Frontal cortex (tissue), 3 donors: ENCODE measurements at regions not wholly inside any gene's neighbourhood (a gene's known extent, or its start where the extent isn't known, plus 50 kb on each side); places are given as distances from the start of the nearest gene placed in this dataset.

ENCODE experiments used
- DNase-seq, 2 donors: peaks; one replicate each; pipeline ENCODE4 v3.0.0; 2012; ENCODE audit warnings: low spot score in 2 of 2
- FAIRE-seq: peaks from 2 replicates; lab custom pipeline; 2012; peaks lifted over from hg19 to GRCh38; lab: Jason Lieb, UNC
- donor health status: control.
- donor health status: control.
- donor health status: control.

DNA sequence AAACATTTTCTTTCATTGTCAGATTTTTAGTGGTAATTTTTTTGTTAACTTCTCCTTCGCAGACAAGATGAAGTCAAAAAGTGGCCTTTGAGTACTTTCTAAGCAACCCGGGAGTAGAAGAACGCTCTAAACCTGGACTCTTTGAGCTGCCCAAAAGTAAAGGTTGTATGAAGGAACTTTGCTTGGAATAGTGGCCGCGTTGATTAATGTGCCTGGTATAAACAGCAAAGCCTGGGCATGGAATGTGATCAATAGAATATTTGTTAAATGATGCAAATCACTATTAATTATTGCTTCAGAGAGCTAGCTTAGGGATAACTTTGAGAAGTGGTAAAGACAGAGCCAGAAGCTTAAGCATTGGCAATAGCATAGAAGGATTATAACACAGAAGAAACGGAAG is 475.1 kb upstream of the ANKRD30A start:
- FAIRE-seq, result no peak
- DNase-seq, result no peak

- no peak for DNase-seq
- no peak for FAIRE-seq
These were observed 477.9 kb upstream of the ANKRD30A start for GRCh38 chr10:36647540-36647939.

- DNase-seq (no peak), FAIRE-seq (no peak)
These were observed 484.8 kb upstream of the ANKRD30A start for GRCh38 chr10:36640626-36641025.

DNA sequence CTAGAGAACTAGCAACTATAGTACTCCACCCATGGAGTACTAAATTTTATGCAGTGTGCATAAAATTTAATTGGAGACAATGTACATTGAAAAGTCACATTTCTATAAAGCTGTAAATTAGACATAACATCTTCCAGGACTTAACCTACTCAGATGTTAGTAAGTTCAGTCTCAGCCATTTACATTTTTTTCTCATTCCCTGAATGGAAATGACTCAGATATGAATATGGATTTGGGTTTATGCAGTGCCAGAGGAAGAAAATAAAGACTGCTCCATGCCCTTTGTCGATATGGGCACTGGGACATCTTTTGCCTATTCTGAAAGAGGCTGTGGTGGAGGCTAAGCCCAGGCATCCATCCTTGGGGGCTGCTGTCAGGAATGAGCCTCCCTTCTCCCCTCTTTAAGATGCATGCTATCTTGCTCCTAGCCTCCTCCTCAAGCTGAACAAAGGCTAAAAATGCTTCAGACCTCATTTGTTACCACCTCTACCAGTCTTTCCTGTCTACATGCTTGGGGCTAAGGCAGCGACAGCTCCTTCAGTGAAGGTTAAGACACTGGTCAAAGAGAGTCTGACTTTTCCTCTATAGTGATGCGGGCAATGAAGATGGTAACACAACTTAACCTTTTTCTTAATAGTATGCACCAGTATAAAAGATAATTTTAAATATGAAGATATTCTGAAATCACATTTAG is 486.8 kb upstream of the ANKRD30A start:
- DNase-seq, result no peak
- FAIRE-seq, result no peak

DNA sequence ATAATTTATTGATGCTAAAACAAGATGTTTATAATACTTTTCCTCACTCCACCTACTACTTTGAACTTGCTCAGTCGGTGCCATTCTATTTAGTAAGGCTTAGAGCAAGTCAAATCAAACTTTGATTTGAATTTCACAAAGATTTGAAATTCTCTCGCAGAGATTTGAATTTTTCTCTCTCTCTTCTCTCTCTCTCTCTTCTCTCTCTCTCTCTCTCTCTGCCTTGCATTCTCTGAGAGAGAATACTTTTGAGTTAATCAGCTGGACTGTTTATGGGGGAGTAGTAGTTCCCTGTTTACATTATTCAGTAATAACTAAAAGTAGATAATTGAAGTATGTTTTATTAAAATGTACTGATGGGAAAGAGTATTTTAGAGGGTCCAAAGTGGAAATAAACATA is 488.5 kb upstream of the ANKRD30A start:
- DNase-seq, result no peak
- no peak for FAIRE-seq

DNA sequence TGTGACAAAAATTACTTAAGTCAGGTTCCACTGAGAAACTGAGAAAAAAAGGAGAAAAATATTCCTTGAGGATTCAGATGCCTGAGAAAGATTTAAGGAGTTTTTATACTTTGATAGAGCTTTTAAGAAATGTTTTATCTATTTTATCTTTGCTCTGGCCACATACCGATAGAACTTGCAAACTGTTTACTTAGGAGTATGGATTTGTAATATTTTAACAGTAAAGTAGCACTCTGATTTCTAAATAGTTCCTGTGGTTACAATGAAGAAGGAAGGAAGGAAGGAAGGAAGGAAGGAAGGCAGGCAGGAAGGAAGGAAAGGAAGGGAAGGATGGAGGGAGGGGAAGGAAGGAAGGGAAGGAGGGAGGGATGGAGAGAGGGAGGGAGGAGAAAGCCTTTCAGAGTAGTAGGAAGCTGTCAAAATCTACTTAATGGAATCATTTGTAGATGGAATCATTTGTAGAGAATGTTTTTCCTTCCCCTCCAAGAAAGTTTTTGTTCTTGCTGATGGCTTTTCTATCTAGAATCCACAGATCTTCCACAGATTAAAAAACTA is 489.0 kb upstream of the ANKRD30A start:
- DNase-seq (no peak), FAIRE-seq (no peak)

- FAIRE-seq, result no peak
These were observed 490.5 kb upstream of the ANKRD30A start for GRCh38 chr10:36634916-36635315.

DNA sequence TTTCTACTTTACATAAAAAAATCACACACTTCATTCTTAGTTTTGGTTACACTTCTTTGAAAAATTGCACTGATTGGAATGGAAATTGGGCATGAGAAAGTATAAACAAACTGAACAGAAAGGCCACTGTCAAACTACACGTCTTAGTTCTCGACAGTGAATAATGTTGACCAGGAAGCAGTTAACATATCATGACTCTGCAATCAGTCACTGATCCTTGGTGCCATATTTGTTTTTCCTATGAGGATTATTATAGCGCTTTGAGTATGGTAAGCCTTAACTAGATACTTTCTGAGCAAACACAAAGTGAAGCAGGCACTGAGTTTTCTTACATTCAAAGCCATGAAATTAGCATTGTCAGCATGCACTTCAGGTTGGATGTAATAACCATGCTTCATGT is 495.1 kb upstream of the ANKRD30A start:
- no peak for DNase-seq
- no peak for FAIRE-seq

More at GRCh38 chr10:36634916-36635315, 490.5 kb upstream of the ANKRD30A start:
- no peak for DNase-seq

GRCh38 chr10:36629476-36629875 is 495.9 kb upstream of the ANKRD30A start:
- FAIRE-seq, result no peak
- no peak for DNase-seq

DNA sequence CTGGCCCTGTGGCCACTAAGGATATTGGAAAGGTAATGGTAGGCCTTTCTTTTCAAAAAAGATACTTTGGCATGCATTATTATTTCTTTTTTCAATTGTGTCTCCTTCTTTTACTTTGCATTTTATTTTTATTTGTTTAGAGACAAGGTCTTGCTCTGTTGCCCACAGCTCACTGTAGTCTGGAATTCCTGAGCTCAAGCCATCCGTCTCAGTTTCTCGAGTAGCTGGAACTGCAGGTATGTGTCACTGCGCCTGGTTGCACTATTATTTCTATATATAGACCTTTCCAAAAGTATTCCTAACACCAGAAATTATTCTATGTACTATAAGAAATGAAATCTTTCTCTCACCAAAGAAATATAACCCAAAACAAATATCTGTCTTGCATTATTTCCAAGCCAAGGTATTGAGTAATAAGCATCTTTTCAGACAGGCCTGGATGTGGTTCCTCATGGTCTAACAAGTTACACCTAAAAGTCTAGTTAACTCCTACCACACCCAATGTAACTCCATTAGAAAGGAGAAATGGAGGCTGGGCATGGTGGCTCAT is 500.8 kb upstream of the ANKRD30A start:
- no peak for FAIRE-seq
- DNase-seq, result no peak

DNA sequence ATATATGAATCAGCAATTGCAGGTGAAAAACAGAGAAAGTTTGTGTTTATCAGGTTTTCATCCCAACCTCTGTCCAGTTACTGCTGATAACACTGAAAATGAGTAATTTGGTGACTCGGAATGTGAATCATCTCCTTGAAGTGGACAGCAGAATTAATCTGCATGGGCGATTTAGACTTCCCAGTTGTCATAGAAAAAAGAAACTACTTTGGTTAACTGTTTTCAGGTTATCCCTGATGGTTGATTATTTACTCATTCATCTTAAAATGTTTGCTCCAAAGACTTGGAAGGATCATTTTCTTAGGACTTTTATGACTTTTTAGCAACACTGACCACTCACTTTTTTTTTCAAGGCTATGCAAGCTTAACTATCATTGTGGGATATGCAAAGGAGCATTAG is 504.1 kb upstream of the ANKRD30A start:
- DNase-seq, result no peak
- FAIRE-seq, result no peak

DNA sequence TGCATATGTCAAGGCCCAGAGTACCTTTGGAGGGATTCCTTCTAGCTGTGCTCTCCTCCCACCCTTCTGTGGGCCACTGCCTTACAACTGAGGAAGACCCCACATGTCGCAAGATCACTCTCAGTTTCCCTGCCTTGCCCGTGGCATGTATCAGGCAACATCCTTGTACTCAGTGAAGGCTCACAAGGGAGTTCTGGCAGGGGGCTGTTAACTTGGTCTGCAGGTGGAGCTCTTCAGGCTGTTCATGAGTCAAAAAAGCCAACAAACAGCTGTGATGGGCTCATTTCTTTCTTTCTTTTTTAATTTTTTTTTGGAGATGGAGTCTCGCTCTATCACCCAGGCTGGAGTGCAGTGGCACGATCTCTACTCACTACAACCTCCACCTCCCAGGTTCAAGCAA is 513.0 kb upstream of the ANKRD30A start:
- DNase-seq (no peak), FAIRE-seq (no peak)

DNA sequence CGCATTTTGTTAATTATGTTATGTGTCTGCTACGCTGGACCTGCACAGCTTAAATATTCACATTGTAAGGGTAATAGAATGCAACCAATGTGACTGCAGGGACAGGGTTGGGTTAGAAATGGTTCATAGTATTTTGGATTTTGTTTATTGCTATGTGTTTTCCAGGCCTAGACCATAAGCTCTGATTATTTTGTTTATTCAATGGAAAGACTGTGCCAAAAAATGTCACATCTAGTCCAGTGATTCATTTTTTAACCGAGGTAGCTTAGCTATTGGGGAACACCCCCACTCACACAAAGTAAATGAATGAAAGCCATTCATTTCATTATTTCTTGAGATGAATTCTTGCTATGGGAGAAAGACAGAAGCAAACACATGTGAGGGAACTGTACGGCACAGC is 516.5 kb upstream of the ANKRD30A start:
- no peak for FAIRE-seq
- DNase-seq, result no peak

DNA sequence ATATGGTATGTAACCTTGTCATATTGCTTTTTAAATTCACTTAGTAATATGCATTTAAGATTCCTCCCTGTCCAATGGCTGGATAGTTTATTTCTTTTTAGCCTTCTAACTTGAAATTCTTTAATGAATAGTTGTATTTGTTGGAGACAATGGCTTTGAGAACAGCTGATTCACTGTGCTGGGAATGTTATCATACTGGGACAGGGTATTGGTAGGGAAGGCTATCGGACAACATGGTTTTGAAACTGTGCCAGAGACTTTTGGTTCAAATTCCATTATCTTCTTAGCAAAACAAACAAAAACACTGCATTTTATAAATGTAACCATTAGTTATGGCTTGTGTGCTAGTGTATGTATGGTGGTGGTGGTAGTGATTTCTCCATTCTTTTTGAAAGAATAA is 517.1 kb upstream of the ANKRD30A start:
- no peak for FAIRE-seq

GRCh38 chr10:36606234-36606839 is 519.1 kb upstream of the ANKRD30A start:
- DNase-seq, result no peak
- FAIRE-seq, result no peak

More for the DNA sequence above, 517.1 kb upstream of the ANKRD30A start:
- DNase-seq, result no peak

GRCh38 chr10:36604316-36604715 is 521.1 kb upstream of the ANKRD30A start:
- DNase-seq (no peak), FAIRE-seq (no peak)

DNA sequence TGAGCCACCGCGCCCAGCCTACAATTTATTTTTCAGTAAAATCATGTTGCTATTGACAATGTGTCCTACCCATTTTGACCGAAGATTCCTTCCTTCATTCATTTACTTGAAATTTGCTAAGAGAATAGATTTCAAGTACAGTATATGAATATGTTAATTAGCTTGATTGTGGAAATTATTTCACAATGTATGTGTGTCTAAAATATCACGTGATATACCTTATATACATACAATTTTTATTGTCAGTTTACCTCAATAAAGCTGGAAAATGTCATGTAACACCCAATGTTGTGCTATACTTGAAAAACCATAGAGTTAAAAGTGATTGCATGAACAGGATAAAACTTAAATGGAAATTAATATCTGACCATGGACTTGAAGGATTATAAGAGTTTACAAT is 521.7 kb upstream of the ANKRD30A start:
- DNase-seq (no peak), FAIRE-seq (no peak)

DNA sequence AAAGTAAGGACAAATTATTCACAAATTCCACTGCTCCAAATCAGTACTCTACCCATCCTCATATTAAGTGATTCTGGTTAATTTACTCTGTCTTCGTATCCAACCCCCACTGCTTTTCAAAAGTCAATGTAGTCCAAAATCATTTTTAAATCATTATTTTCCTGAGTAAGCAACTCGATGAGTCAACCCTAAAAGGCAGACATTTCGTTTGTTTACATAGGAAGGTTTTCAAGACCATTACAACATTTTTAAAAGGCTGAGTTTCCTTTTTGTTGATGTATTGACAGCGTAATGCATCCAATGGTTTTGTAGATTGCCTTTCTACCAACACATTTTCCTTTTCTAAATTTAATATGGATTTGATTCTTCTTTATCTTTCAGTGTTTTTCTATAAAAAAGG is 523.0 kb upstream of the ANKRD30A start:
- no peak for DNase-seq
- FAIRE-seq, result no peak

- FAIRE-seq, result no peak
- no peak for DNase-seq
These were observed 527.6 kb upstream of the ANKRD30A start for GRCh38 chr10:36597756-36598320.

DNA sequence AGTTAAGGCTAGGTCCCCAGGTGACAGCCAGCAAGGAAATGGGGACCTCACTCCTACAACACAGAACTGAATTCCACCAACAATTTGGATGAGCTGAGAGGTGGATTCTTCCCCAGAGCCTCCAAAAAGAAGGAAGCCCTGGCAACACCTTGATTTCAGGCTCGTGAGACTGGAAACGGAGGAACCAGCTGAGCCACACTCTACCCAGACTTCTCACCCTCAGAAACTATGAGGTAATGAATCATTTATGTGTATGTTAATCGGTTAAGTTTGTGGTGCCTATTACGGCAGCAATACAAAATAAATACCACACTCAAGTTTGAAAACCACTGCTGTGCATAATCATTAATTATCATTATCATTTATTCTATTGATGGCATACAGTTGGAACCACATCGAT is 532.4 kb upstream of the ANKRD30A start:
- FAIRE-seq (no peak), DNase-seq (no peak)

DNA sequence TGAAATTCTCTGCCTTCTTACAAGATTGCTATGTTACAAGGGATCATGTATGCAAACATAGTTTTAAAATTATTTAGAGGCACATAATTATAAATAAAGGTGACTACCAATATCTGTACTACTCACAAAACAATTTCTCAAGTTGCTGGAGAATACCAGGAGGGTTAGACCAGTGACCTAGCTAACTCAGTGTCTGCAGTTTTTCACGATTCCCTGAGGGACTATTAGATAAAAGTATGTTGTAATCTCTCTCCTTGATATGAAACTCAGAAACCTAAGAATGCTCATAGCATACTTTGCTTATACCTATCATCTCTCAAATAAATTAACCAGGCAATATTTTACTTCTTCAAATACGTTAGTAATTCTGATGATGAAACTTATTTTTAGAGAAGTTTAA is 534.0 kb upstream of the ANKRD30A start:
- DNase-seq (no peak), FAIRE-seq (no peak)
